SK-N-SH (cell line): ENCODE measurements at regions not wholly inside any gene's neighbourhood (a gene's known extent, or its start where the extent isn't known, plus 50 kb on each side); places are given as distances from the start of the nearest gene placed in this dataset.

ENCODE experiments used
- CTCF ChIA-PET: fragments of 300-600, 350-600 bp; formaldehyde crosslinking; extraction: SDS; loops from one replicate; lab custom pipeline; 2021; lab: Yijun Ruan, JAX
- POLR2A ChIA-PET: fragments of 350-600 bp; sonication (Branson Sonifier 250); formaldehyde crosslinking; extraction: SDS; loops from one replicate; lab custom pipeline; 2020; ENCODE audit warnings: antibody characterized with exemption, inconsistent platforms; lab: Yijun Ruan, JAX
- DNase-seq: peaks from one replicate; pipeline ENCODE4 v3.0.0; 2012
- H2AFZ ChIP-seq: fragments of 200-600 bp; sonication (generic); 2 replicates; pipeline ENCODE4 v1.8.1; 2016; ENCODE audit warnings: antibody characterized with exemption, mild to moderate bottlenecking, low read depth
- H3F3A ChIP-seq: fragments of 200-600 bp; sonication (generic); replicated peaks from 2 replicates; pipeline ENCODE3; 2016; ENCODE audit warnings: antibody characterized with exemption, mild to moderate bottlenecking; ENCODE audit not compliant: insufficient read depth
- H3K27ac ChIP-seq, 2 experiments: fragments of 200-500 bp in 1 of 2; fragments of 200-600 bp in 1 of 2; sonication (Bioruptor generic) in 1 of 2; sonication (generic), shearing (Covaris generic) in 1 of 2; 2 replicates each; pipeline versions ENCODE4 v1.5.1 to v1.6.1; 2014 to 2016; ENCODE audit warnings: low read depth in 2 of 2, inconsistent platforms in 1 of 2, low read length in 1 of 2, mild to moderate bottlenecking in 1 of 2, mixed read lengths in 1 of 2
- H3K27me3 ChIP-seq: fragments of 200-600 bp; sonication (generic), shearing (Covaris generic); 2 replicates; pipeline ENCODE4 v1.6.1; 2016; ENCODE audit warnings: mixed run types; ENCODE audit not compliant: insufficient read depth
- H3K36me3 ChIP-seq, 2 experiments: fragments of 200-500 bp in 1 of 2; fragments of 200-600 bp in 1 of 2; sonication (Bioruptor generic) in 1 of 2; sonication (generic) in 1 of 2; replicated peaks in 1 of 2; 2 replicates each; pipeline versions ENCODE3 to v1.5.1; 2014 to 2016; ENCODE audit warnings: low read length in 1 of 2, mild to moderate bottlenecking in 1 of 2; ENCODE audit not compliant: insufficient read depth in 2 of 2, control insufficient read depth in 1 of 2
- H3K4me1 ChIP-seq, 2 experiments: fragments of 200-500 bp in 1 of 2; fragments of 200-600 bp in 1 of 2; sonication (Bioruptor generic) in 1 of 2; sonication (generic), shearing (Covaris generic) in 1 of 2; 2 replicates each; pipeline versions ENCODE4 v1.5.1 to v1.6.1; 2014 to 2016; ENCODE audit warnings: low read depth in 1 of 2, low read length in 1 of 2, mixed run types in 1 of 2; ENCODE audit not compliant: insufficient read depth in 2 of 2, control insufficient read depth in 1 of 2
- H3K4me2 ChIP-seq: fragments of 200-600 bp; sonication (generic), shearing (Covaris generic); 2 replicates; pipeline ENCODE4 v1.6.1; 2017; ENCODE audit warnings: mixed run types
- H3K4me3 ChIP-seq, 2 experiments: fragments of 200-500 bp in 1 of 2; fragments of 200-600 bp in 1 of 2; sonication (Bioruptor generic) in 1 of 2; sonication (generic), shearing (Covaris generic) in 1 of 2; 2 replicates each; pipeline versions ENCODE4 v1.5.1 to v1.8.1; 2014 to 2016; ENCODE audit warnings: low read depth in 2 of 2, inconsistent platforms in 1 of 2, low read length in 1 of 2, mild to moderate bottlenecking in 1 of 2, mixed read lengths in 1 of 2, moderate library complexity in 1 of 2
- H3K79me2 ChIP-seq: fragments of 200-600 bp; sonication (generic); 2 replicates; pipeline ENCODE4 v1.8.1; 2017; ENCODE audit warnings: mild to moderate bottlenecking; ENCODE audit not compliant: insufficient read depth
- H3K9ac ChIP-seq: fragments of 200-600 bp; sonication (generic); 2 replicates; pipeline ENCODE4 v1.6.1; 2017; ENCODE audit warnings: mixed run types
- H3K9me2 ChIP-seq: fragments of 200-600 bp; sonication (generic); 2 replicates; pipeline ENCODE4 v1.6.1; 2017; ENCODE audit warnings: mixed run types
- H3K9me3 ChIP-seq: fragments of 200-600 bp; sonication (generic); 2 replicates; pipeline ENCODE4 v1.6.1; 2017; ENCODE audit warnings: mixed run types, mild to moderate bottlenecking, moderate library complexity
- H4K20me1 ChIP-seq: fragments of 200-600 bp; sonication (generic); 2 replicates; pipeline ENCODE4 v1.6.1; 2017; ENCODE audit warnings: mild to moderate bottlenecking, mixed run types; ENCODE audit not compliant: insufficient read depth
- CHD2 ChIP-seq: fragments of 150-350 bp; IDR thresholded peaks from 2 replicates; pipeline ENCODE4 v1.6.1; 2018; ENCODE audit warnings: low read length; ENCODE audit not compliant: partially characterized antibody
- CTCF ChIP-seq: fragments of 200-600 bp; sonication (generic); IDR thresholded peaks from 2 replicates; pipeline ENCODE4 v1.6.1; 2017; ENCODE audit warnings: antibody characterized with exemption, mild to moderate bottlenecking, moderate library complexity
- ELF1 ChIP-seq: IDR thresholded peaks from 2 replicates; pipeline ENCODE4 v1.4.0; 2012
- EP300 ChIP-seq, 2 experiments: IDR thresholded peaks; 2 replicates each; pipeline versions ENCODE4 v1.4.0 to v1.6.1; 2012; ENCODE audit warnings: borderline replicate concordance in 1 of 2, low read depth in 1 of 2, low read length in 1 of 2
- EZH2phosphoT487 ChIP-seq: fragments of 200-600 bp; sonication (generic); IDR thresholded peaks from 2 replicates; pipeline ENCODE4 v1.6.1; 2017; ENCODE audit warnings: low read depth, mixed run types, mild to moderate bottlenecking, antibody characterized with exemption, moderate library complexity, borderline replicate concordance
- FOSL2 ChIP-seq: IDR thresholded peaks from 2 replicates; pipeline ENCODE4 v1.4.0; 2012; ENCODE audit warnings: low read depth, mild to moderate bottlenecking, moderate library complexity, borderline replicate concordance
- FOXM1 ChIP-seq: IDR thresholded peaks from 2 replicates; pipeline ENCODE4 v1.4.0; 2012; ENCODE audit warnings: low read depth, mild to moderate bottlenecking
- GABPA ChIP-seq: IDR thresholded peaks from 2 replicates; pipeline ENCODE4 v1.4.0; 2012; ENCODE audit warnings: low read depth, mild to moderate bottlenecking
- IRF3 ChIP-seq: fragments of 150-350 bp; IDR thresholded peaks from 2 replicates; pipeline ENCODE4 v1.6.1; 2016; ENCODE audit warnings: mild to moderate bottlenecking, low read depth, low read length
- JUND ChIP-seq: IDR thresholded peaks from 2 replicates; pipeline ENCODE4 v1.4.0; 2012
- MAX ChIP-seq: IDR thresholded peaks from 2 replicates; pipeline ENCODE4 v1.4.0; 2012; ENCODE audit warnings: low read depth
- MEF2A ChIP-seq: IDR thresholded peaks from 2 replicates; pipeline ENCODE4 v1.4.0; 2012; ENCODE audit warnings: low read depth, borderline replicate concordance
- MXI1 ChIP-seq: IDR thresholded peaks from 2 replicates; pipeline ENCODE4 v1.6.1; 2012; ENCODE audit warnings: mild to moderate bottlenecking, low read depth, low read length, improper control_type of control experiment
- NFIC ChIP-seq: IDR thresholded peaks from 2 replicates; pipeline ENCODE4 v1.4.0; 2012; ENCODE audit warnings: borderline replicate concordance
- NRF1 ChIP-seq: IDR thresholded peaks from 2 replicates; pipeline ENCODE4 v1.6.1; 2012; ENCODE audit warnings: low read depth, mild to moderate bottlenecking, low read length
- PBX3 ChIP-seq: IDR thresholded peaks from 2 replicates; pipeline ENCODE4; 2012
- RAD21 ChIP-seq: IDR thresholded peaks from 2 replicates; pipeline ENCODE4 v1.6.1; 2012; ENCODE audit warnings: mild to moderate bottlenecking, low read length
- RCOR1 ChIP-seq: fragments of 150-350 bp; IDR thresholded peaks from 2 replicates; pipeline ENCODE4 v1.6.1; 2017; ENCODE audit warnings: antibody characterized with exemption, low read length
- REST ChIP-seq: IDR thresholded peaks from 2 replicates; pipeline ENCODE4 v1.6.1; 2012; ENCODE audit warnings: mild to moderate bottlenecking, low read depth, low read length, moderate library complexity
- RFX5 ChIP-seq: IDR thresholded peaks from 2 replicates; pipeline ENCODE4 v1.6.1; 2012; ENCODE audit warnings: mild to moderate bottlenecking, improper control_type of control experiment, low read length
- SIN3A ChIP-seq: IDR thresholded peaks from 2 replicates; pipeline ENCODE4 v1.6.1; 2012; ENCODE audit warnings: low read depth, mild to moderate bottlenecking, low read length, moderate library complexity, borderline replicate concordance
- TAF1 ChIP-seq: IDR thresholded peaks from 2 replicates; pipeline ENCODE4 v1.6.1; 2012; ENCODE audit warnings: low read depth, mild to moderate bottlenecking, low read length, moderate library complexity, borderline replicate concordance
- TCF12 ChIP-seq: IDR thresholded peaks from 2 replicates; pipeline ENCODE4 v1.4.0; 2012
- USF1 ChIP-seq: IDR thresholded peaks from 2 replicates; pipeline ENCODE4 v1.4.0; 2012; ENCODE audit warnings: low read depth, borderline replicate concordance
- USF2 ChIP-seq: fragments of 150-350 bp; IDR thresholded peaks from 2 replicates; pipeline ENCODE4 v1.6.1; 2017; ENCODE audit warnings: antibody characterized with exemption, low read length, low read depth, borderline replicate concordance
- YY1 ChIP-seq: IDR thresholded peaks from 2 replicates; pipeline ENCODE4 v1.4.0; 2012; ENCODE audit warnings: low read depth, mild to moderate bottlenecking
- WGBS: methylation state at CpG from one replicate; pipeline ENCODE4 v1.1.6; 2017; ENCODE audit warnings: low lambda C conversion rate; 5-methylcytosine and 5-hydroxymethylcytosine counted together

- Histone ChIP-seq H3K4me1 (peaks cover 2 to 19% of the 10 kb centered on the region in 2 experiments; a peak in 3 of 4 replicates), H3K27me3 (no peaks in the 10 kb centered on the region), H3K36me3 (no peaks in the 10 kb centered on the region), H2AFZ (no peak overlapping the region), H3K4me2 (peak overlapping the region; percentile 47), H3K79me2 (no peaks in the 10 kb centered on the region), H3K9me3 (no peaks in the 10 kb centered on the region), H3F3A (peaks cover 1% of the 10 kb centered on the region), H4K20me1 (no peaks in the 10 kb centered on the region), H3K9me2 (no peaks in the 10 kb centered on the region), H3K9ac (no peak overlapping the region), H3K4me3 (no peak overlapping the region), H3K27ac (peak overlapping the region in 1 of 2 experiments; percentile 72; a peak in 2 of 4 replicates)
- ChIA-PET POLR2A (no interaction called here), CTCF (interaction anchor here (0.8 kb wide), 1 partner anchor 921 kb away, joined by 3 read pairs; no protein-coding TSS in a partner anchor)
- 39% methylated on average over 4 of the region's 4 CpGs for WGBS
- DNase-seq: no peak
- TF ChIP-seq USF2 (no peak), CHD2 (no peak), FOSL2 (peak; percentile 90; the same call in 1 of the 2 replicates), IRF3 (no peak), GABPA (no peak), ELF1 (no peak), NFIC (peak; percentile 91), CTCF (no peak), MEF2A (peak; percentile 99), RCOR1 (no peak), NRF1 (peak; percentile 42; the same call in 1 of the 2 replicates), RAD21 (no peak), EZH2phosphoT487 (no peak), REST (no peak), JUND (peak; percentile 94), YY1 (no peak), SIN3A (no peak), MAX (peak; percentile 74; the same call in 1 of the 2 replicates), PBX3 (peak; percentile 83), FOXM1 (no peak), TAF1 (no peak), EP300 (IDR thresholded peaks at IDR 0.05; ENCODE audit: borderline replicate concordance in 1 of 2, low read depth in 1 of 2, low read length in 1 of 2) (peak; percentile 9 to 94; a peak in 3 of 4 replicates), TCF12 (peak; percentile 93), USF1 (no peak), MXI1 (no peak), RFX5 (no peak)
Observed at GRCh38 chr7:46811529-46811928, 770.4 kb downstream of the TNS3 start.
